Endothelial cell of umbilical vein (primary cell): ENCODE measurements at regions not wholly inside any gene's neighbourhood (a gene's known extent, or its start where the extent isn't known, plus 50 kb on each side); places are given as distances from the start of the nearest gene placed in this dataset.

Experiments used
- BruUV-seq: library from RNA; stranded (reverse); fragments of 400-500 nt; replicated peaks from 2 replicates; lab custom pipeline; 2021; lab: Mats Ljungman, UMichigan
- CTCF ChIA-PET: fragments of 300-600, 350-600 bp; sonication (Branson Sonifier 250); formaldehyde crosslinking; loops from one replicate; lab custom pipeline; 2021; ENCODE audit warnings: antibody characterized with exemption, inconsistent platforms; lab: Charles Lee
- POLR2A ChIA-PET: fragments of 300-600, 350-600 bp; sonication (Branson Sonifier 250); formaldehyde crosslinking; loops from one replicate; lab custom pipeline; 2021; ENCODE audit warnings: antibody characterized with exemption, inconsistent platforms; lab: Charles Lee
- DNase-seq: peaks from one replicate; pipeline ENCODE4 v3.0.0-alpha.2; 2011; ENCODE audit warnings: low read depth, low spot score
- FAIRE-seq: peaks from 2 replicates; lab custom pipeline; 2011; peaks lifted over from hg19 to GRCh38; lab: Jason Lieb, UNC
- H2AFZ ChIP-seq: 2 replicates; pipeline ENCODE4 v1.6.0; 2012; ENCODE audit warnings: low read depth, low read length, control low read depth, inconsistent platforms
- H3K27ac ChIP-seq: 2 replicates; pipeline ENCODE4 v1.5.1; 2011; ENCODE audit warnings: low read depth, mild to moderate bottlenecking, control low read depth, low read length, moderate library complexity; ENCODE audit not compliant: insufficient read depth
- H3K27me3 ChIP-seq, 2 experiments: 2 replicates each; pipeline versions ENCODE4 v1.6.0 to v1.6.1; 2011; ENCODE audit warnings: low read length in 2 of 2, mixed read lengths in 1 of 2; ENCODE audit not compliant: control insufficient read depth in 2 of 2, insufficient read depth in 2 of 2
- H3K36me3 ChIP-seq, 2 experiments: 2 replicates in 1 of 2; 3 replicates in 1 of 2; pipeline ENCODE4 v1.5.1; 2011; ENCODE audit warnings: low read length in 2 of 2, mild to moderate bottlenecking in 1 of 2, moderate library complexity in 1 of 2; ENCODE audit not compliant: control insufficient read depth in 2 of 2, insufficient read depth in 2 of 2; ENCODE audit errors: extremely low read depth in 1 of 2
- H3K4me1 ChIP-seq: 3 replicates; pipeline ENCODE4 v1.5.1; 2011; ENCODE audit warnings: mild to moderate bottlenecking, low read length; ENCODE audit not compliant: control insufficient read depth, insufficient read depth; ENCODE audit errors: extremely low read depth
- H3K4me2 ChIP-seq: 2 replicates; pipeline ENCODE4 v1.6.1; 2011; ENCODE audit warnings: low read length, control low read depth, mixed read lengths; ENCODE audit not compliant: insufficient read depth
- H3K4me3 ChIP-seq, 3 experiments: fragments of 200-600 bp in 1 of 3; sonication (generic), shearing (Covaris generic) in 1 of 3; replicated peaks in 1 of 3; 2 replicates each; pipeline ENCODE4 v1.5.1; 2011 to 2016; ENCODE audit warnings: control low read depth in 3 of 3, low read length in 3 of 3, mild to moderate bottlenecking in 2 of 3, inconsistent platforms in 1 of 3, low read depth in 1 of 3, moderate library complexity in 1 of 3; ENCODE audit not compliant: insufficient read depth in 1 of 3
- H3K79me2 ChIP-seq: 2 replicates; pipeline ENCODE4 v1.6.0; 2012; ENCODE audit warnings: low read length, inconsistent platforms; ENCODE audit not compliant: control insufficient read depth, insufficient read depth
- H3K9ac ChIP-seq: replicated peaks from 2 replicates; pipeline ENCODE3; 2011; ENCODE audit warnings: low read length, control low read depth; ENCODE audit not compliant: insufficient read depth; ENCODE audit errors: extremely low read depth
- H3K9me1 ChIP-seq: replicated peaks from 3 replicates; pipeline ENCODE4 v1.6.0; 2011; ENCODE audit warnings: mild to moderate bottlenecking, low read length; ENCODE audit not compliant: control insufficient read depth, insufficient read depth; ENCODE audit errors: extremely low read depth
- H3K9me3 ChIP-seq: replicated peaks from 2 replicates; pipeline ENCODE4 v1.5.1; 2012; ENCODE audit warnings: low read length, inconsistent platforms; ENCODE audit not compliant: control insufficient read depth, insufficient read depth
- H4K20me1 ChIP-seq: replicated peaks from 2 replicates; pipeline ENCODE3; 2011; ENCODE audit warnings: mild to moderate bottlenecking, low read length; ENCODE audit not compliant: control insufficient read depth, insufficient read depth; ENCODE audit errors: extremely low read depth
- CTCF ChIP-seq, 2 donors: IDR thresholded peaks; 1 replicate in 1 of 2; 2 replicates in 1 of 2; pipeline ENCODE4 v1.5.1; 2011; ENCODE audit warnings: low read length in 2 of 2, mild to moderate bottlenecking in 2 of 2, moderate library complexity in 2 of 2, control low read depth in 1 of 2, inconsistent platforms in 1 of 2, low read depth in 1 of 2; ENCODE audit not compliant: insufficient read depth in 1 of 2; ENCODE audit errors: extremely low read depth in 1 of 2
- EZH2 ChIP-seq: IDR thresholded peaks from 2 replicates; pipeline ENCODE4 v1.6.1; 2012; ENCODE audit warnings: borderline replicate concordance, low read depth, mild to moderate bottlenecking, moderate library complexity, low read length, inconsistent platforms; ENCODE audit not compliant: severe bottlenecking
- FOS ChIP-seq: IDR thresholded peaks from 2 replicates; pipeline ENCODE4 v1.6.1; 2011; ENCODE audit warnings: mild to moderate bottlenecking, low read length, moderate library complexity, borderline replicate concordance; ENCODE audit not compliant: insufficient read depth
- GATA2 ChIP-seq: IDR thresholded peaks from 2 replicates; pipeline ENCODE4 v1.7.0; 2011; ENCODE audit warnings: low read depth, mild to moderate bottlenecking, moderate library complexity, mixed read lengths, low read length; ENCODE audit not compliant: insufficient read length, insufficient read depth
- JUN ChIP-seq: IDR thresholded peaks from 2 replicates; pipeline ENCODE4 v1.6.1; 2011; ENCODE audit warnings: borderline replicate concordance, low read depth; ENCODE audit not compliant: insufficient read length, insufficient read depth
- MYC ChIP-seq: IDR thresholded peaks from one replicate; pipeline ENCODE4 v1.6.1; 2011; ENCODE audit warnings: mild to moderate bottlenecking, low read depth, low read length
- POLR2A ChIP-seq: IDR thresholded peaks from 2 replicates; pipeline ENCODE4 v1.6.1; 2012; ENCODE audit warnings: low read depth, mild to moderate bottlenecking, control low read depth, low read length
- POLR2AphosphoS5 ChIP-seq: IDR thresholded peaks from 2 replicates; pipeline ENCODE4 v1.6.1; 2012; ENCODE audit warnings: low read depth, mild to moderate bottlenecking, control low read depth, low read length, moderate library complexity; ENCODE audit not compliant: insufficient read depth
- dilution Hi-C: fragments of 300-500 bp; cut with MboI; formaldehyde crosslinking; loops from one replicate; pipeline ENCODE4 v1.15.0; 2019; ENCODE audit warnings: low sequenced_read_pairs; ENCODE audit not compliant: extremely low pct_ligation_motif_present
- intact Hi-C: fragments of 100-400 bp; cut with micrococcal nuclease; formaldehyde crosslinking; loops from one replicate; pipeline ENCODE4 v1.10.0; 2022
- TF ChIP-seq, protein P1 (sequence below): IDR thresholded peaks from 2 replicates; pipeline ENCODE4 v1.6.1; 2011; ENCODE audit not compliant: insufficient read depth, insufficient read length

GRCh38 chr5:24791326-24791725 lies 146.5 kb upstream of the CDH10 start:
- POLR2A ChIA-PET, result no interaction called here
- DNase-seq (no peak), FAIRE-seq (no peak)
- Histone ChIP-seq H3K4me2 (no peak overlapping the region), H3K27ac (no peak overlapping the region), H2AFZ (no peak overlapping the region), H4K20me1 (no peaks in the 10 kb centered on the region), H3K4me3 (no peak overlapping the region), H3K9me1 (no peaks in the 10 kb centered on the region), H3K9ac (no peak overlapping the region), H3K27me3 (no peaks in the 10 kb centered on the region), H3K4me1 (no peaks in the 10 kb centered on the region), H3K9me3 (peaks cover 4% of the 10 kb centered on the region), H3K36me3 (no peaks in the 10 kb centered on the region), H3K79me2 (no peaks in the 10 kb centered on the region)
- dilution Hi-C loops (no loop called here), intact Hi-C loops (no loop called here)
- BruUV-seq, result no TSS peak
- CTCF ChIA-PET, result no interaction called here
- TF ChIP-seq POLR2AphosphoS5, result no peak
- no peak for TF ChIP-seq GATA2
- TF ChIP-seq, protein P1, sequence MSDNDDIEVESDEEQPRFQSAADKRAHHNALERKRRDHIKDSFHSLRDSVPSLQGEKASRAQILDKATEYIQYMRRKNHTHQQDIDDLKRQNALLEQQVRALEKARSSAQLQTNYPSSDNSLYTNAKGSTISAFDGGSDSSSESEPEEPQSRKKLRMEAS, result no peak
- no peak for TF ChIP-seq POLR2A
- no peak for TF ChIP-seq JUN
- TF ChIP-seq EZH2, result no peak
- TF ChIP-seq FOS, result no peak
- no peak for TF ChIP-seq MYC
- TF ChIP-seq CTCF (IDR thresholded peaks at IDR 0.05; ENCODE audit: extremely low read depth in 1 of 2, insufficient read depth in 1 of 2, low read depth in 1 of 2, low read length in 2 of 2), result no peak
